GM18520 (cell line): ENCODE measurements at regions not wholly inside any gene's neighbourhood (a gene's known extent, or its start where the extent isn't known, plus 50 kb on each side); places are given as distances from the start of the nearest gene placed in this dataset.

Source experiments
- ATAC-seq: cut with Tn5 transposase; IDR thresholded peaks from one replicate; pipeline ENCODE4 v1.9.1; 2021; ENCODE audit not compliant: unreplicated experiment

DNA sequence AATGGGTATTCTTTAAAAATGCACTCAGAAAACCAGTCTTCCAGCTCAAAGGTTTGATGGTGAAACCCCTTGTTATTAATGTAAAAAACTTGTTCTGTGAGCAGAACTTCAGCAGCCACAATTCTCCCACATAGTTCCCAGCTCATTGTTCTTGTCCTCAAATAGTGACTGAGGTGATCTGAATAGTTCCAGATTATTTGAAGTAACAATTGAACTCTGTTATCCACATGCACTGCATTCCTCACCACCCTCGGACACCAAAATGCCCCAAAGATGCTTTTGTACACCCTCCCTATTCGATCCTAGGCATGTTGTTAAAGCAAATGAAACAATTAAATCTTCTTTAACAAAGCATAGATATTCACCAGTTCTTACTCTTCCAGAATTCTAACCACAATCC lies 2186.8 kb upstream of the CELF4 start:
- no peak for ATAC-seq

DNA sequence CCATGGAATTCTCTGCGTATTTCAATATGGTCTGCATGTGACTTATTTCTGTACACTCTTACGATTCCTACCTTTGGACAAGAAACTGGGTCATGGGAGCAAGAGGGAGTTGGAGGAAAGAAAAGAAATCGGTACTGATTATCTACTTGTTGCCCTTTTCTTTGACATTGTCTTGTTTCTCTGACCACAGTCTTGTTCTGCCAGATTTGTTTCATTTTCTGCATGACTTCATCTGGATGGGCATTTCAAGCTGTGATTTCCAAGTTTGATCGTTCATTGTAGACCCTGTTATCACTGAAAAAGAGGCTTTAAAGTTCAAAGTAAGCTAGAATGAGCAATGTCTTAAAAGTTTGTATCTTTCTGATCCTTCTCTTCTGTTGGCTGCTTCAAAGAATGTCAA lies 2186.3 kb upstream of the CELF4 start:
- ATAC-seq, result no peak

DNA sequence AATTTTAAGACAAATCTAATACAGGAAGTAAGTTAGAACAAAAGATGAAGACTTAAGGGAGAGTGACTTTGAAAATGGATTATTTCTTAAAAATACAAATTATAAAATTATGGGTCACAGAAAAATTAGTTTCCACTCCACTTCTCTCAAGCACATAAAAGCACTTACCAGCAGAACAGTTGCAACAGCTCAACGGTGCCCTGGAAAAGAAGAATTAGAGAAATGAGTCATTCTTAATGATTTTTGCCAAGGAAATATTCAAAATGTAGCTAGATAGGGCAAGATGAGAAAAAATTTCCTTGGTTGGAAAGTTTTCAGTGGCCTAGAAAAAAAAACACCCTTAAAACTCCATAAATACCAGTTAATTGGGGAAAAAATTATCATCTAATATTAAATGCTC lies 2185.6 kb upstream of the CELF4 start:
- no peak for ATAC-seq

DNA sequence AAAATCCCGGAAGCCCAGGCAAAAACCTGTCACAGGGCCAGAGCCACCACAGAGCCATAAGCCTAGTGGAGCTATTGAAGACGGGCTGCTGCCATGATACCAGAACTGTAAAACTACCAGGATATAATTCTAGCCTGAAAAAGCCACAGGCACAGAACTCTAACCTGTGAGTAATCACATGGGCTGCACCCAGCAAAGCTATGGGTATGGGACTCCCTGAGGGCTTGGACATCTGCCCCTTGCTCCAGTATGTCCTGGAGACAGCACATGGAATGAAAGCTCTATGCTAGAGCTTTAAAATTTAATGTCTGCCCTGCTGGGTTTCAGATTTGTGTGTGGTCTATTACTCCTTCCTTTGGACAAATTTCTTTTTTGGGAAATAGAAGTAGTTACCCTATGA lies 2183.6 kb upstream of the CELF4 start:
- no peak for ATAC-seq

DNA sequence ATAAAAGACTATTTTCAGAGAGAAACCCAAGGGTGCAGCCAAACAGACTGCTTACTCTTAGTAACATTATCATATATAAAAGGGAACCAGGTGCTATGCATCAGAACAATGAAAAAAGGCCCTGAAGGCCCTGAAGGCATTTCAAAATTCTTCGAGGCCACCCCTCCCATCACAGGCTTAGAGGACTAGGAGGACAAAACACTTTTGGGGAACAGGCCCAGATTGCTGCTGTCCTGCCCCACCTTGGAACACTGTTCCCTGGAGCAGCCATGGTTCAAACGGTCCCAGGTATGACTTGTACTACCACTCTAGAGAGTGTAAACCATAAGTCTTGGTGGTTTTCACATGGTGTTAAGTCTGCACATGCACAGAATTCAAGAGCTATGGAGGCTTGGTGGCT lies 2183.1 kb upstream of the CELF4 start:
- ATAC-seq, result no peak

DNA sequence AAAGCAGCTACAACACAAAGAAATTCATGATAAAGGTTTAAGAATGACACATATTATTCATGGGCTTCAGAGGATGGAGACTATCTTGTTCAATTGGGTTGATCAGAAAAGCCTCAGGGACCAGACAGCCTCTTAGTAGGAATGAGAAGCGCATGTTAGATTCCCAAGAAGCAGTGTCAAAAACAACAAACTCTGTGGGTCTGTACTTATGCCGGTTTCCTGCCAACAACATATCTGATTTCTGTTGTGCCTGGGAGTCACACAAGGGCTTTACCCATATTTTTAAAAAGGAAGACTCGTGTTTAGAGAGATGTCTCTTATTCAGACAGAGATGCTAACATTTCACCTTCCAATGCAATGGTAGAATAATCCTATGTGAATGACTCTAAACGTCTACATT lies 2180.6 kb upstream of the CELF4 start:
- ATAC-seq, result no peak

DNA sequence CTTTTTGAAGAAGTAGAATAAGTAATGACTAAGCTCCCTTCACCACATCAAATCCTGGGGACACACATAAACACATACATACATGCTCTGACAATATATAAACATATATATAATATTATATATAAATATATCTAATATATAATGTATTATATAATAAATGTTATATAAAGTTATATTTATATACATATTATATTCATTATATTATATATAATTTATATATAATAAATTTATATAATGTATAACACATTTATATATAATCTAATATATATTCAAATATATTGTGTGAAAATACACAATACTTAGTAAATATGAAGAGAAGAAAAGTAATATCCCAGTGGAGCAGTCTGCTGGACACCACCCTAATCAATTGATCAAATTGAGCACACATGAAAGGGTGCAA lies 2177.9 kb upstream of the CELF4 start:
- ATAC-seq, result no peak

DNA sequence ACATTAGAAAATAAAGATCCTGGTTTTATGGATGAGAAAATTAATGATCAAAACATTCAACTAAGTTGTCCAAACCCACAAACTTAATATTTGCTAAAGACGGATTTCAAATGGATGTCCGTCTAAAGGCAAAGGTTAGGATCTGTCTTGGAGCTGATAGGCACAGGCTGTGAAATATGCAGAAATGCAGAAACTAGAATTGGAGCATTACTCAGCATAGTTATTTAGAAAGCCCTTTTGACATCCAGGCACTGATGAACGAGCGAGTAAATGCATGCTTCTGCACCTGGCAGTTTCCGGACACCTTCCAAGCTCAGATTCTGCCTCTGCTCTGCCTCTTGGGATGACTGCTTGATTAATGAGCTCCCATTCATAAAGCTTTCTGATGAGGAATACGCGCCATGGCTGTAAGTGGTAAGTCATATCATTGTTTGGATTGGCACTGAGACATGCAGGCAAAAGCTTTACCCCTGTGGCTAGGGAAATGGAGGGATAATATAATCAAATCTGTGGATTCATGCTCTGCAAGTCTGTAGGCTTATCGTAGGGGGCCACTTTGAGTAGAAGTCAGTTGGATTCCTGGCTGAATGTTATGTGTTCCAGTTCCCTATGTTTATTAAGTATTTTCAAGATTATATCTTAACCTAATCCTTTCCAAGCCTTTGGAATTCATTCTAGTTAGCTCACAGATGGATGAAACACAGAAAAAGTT lies 2176.3 kb upstream of the CELF4 start:
- ATAC-seq, result no peak

DNA sequence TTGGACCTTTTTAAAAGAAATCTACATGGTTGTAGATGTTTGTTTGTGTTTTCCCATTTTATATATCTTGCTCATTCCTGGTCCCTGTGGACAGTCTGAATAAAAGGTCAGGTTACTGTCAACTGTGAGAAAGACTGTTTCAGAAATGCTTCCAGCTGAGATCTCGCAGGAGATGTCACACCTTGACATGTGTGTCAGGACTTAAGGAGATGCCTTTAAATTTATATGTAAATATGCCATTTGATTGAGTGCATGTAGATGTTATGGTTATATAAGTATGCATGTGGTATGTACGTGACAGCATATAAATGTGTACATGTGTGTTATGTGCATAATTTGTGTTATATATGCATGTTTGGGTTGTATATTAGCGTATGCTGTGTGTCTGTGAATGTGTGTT lies 2172.3 kb upstream of the CELF4 start:
- ATAC-seq, result no peak

DNA sequence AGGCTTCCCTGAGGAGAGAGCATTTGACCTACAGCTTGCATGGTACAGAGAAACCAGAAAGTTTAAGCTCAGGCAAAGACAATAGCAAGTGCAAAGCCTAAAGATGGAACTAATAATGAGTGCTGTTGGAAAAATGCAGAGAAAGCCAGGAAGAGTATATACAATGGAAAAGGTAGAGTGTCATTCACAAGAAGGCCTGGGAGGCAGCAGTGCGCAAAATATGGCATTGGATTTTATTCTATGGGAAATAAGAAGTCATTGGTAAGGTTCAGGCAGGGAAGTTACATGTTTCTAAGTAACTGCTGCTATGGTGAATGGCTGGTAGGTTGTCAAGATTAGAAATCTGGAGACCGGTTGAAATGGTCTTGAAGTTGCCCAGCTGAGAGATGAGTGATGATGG lies 2167.3 kb upstream of the CELF4 start:
- no peak for ATAC-seq

DNA sequence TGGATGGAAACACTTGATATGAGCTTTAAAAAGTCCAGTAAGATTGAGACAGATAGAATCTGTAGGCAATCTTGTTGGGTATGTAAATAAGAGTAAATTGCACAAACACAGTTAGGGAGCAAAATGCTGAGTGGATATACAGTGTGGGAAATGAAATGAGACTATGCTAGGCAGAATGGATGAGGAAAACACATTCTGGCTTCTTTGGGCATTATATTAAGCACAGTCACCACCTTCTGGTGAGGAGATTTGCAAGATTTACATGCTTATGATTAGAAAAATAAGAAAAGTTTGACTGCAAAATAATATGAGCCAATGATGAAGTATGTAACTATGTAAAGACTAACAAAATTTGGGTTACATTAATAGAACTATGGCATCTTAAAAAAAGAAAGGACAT lies 2165.0 kb upstream of the CELF4 start:
- no peak for ATAC-seq

DNA sequence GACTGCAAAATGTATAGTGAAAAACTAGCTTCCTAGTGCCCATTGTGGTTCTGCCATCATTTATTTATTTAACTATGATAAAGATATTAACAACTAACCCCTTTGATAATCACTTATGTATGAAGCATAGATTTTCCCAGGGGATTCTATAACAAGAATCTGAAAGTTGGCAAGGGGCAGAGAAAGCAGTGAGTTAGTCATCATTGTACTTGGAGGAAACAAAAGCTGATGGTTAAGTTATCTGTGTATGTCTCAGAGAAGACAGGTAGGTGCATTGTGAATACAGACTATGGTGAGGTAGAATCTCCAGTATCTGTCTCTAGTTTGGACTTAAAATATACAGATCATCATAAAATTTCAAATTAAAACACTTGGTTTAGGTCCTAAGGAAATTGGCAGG lies 2159.1 kb upstream of the CELF4 start:
- no peak for ATAC-seq

DNA sequence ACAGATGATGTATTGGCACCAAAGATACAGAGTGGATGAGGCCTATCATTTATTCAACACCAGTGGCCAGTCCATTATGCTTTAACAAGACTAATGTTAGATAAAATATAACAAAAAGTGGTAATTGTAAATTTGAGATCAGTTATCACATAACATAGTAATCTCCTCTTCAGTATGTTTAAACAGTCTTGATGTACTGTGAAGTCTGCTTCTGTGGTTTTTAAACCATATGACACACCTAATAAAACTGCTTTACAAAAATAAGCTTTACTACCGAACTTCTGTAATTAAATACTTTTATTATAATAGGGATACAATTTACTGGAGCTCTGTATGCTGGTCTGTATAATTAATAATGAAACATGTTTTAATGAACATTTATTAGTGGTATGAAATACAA lies 2156.1 kb upstream of the CELF4 start:
- no peak for ATAC-seq

DNA sequence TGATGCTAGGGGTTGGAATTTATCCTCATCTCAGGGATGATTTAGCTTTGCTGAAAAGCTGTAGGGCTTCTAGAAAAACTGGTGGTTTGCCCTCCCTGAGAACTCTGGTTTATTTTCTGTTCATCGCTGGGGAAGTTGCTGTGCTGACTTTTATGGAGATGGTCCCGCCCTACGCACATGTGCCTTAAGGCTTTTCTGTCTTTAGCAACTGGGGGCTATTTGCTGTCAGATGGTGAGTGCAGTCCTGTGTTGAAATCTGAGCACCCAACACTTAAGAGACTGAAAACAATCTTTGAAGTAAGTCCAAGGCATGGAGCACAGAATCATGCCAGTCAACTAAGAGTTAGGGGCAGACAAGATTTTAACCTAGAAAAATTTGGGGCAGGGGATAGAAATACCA lies 2148.4 kb upstream of the CELF4 start:
- ATAC-seq, result no peak

DNA sequence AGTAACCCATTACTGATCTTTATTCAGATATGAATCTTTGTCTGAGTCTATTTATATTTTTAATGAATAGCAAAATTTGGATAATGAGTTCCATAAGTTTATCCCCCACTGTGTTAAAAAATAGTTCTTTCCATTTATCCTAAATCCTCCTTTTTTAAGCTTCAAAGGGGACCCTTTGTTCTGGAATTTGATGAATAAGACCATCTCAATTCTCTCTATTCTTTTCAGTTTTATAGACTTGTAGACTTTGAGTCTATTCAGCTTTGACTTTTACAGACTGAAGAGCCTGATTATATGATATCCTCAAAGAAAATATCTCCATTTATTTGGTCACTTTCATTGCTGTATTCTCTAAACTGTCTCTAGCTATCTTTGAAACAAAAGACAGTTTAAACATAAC lies 2146.1 kb upstream of the CELF4 start:
- ATAC-seq, result no peak

DNA sequence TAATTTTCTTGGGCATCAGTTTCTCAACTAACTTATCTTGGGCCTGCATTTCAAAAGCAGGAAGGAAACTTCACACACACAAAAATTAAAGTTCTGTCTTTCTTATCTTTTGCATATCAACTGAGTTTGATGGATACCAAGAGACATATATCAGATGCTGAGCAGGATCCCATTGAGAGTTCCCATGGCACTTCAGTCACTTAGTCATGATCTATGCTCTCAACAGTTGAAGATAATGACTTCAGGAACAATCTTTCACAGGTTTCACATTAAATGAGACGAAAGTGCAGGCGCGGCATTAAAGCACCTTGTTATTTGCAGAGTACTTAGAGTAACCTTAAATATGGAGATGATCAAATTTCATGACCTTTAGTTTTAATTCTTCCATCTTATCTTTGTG lies 2139.8 kb upstream of the CELF4 start:
- no peak for ATAC-seq

DNA sequence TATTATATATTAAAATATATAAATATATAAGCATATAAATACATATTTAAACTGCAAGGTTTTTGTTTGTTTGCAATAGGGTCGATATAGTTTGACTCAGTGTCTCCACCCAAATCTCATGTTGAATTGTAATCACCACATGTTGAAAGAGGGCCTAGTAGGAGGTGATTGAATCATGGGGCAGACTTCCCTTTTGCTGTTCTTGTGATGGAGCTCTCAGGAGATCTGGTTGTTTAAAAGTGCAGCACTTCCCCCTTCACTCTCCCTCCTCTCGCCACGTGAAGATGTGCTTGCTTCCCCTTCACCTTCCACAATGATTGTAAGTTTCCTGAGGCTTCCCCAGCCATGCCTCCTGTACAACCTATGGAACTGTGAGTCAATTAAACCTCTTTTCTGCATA lies 2137.3 kb upstream of the CELF4 start:
- ATAC-seq, result no peak

DNA sequence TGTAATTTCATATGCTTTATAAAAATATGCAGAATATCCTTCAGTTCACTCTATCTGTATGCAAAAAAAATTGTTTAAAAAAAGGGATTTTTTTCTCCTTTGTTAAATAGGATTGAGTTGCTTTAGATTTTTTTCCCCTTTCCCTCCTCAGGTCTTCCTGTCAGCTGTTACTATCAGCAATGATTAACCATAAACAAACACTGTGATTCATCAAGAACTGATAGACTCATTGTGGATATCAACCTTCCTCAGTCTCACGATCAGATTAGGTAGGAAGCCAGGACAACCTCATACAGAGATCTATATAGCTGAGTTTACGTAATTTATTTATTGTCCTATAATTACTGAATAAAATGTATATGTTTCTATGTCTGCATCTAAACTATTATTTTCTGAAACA lies 2136.2 kb upstream of the CELF4 start:
- no peak for ATAC-seq

DNA sequence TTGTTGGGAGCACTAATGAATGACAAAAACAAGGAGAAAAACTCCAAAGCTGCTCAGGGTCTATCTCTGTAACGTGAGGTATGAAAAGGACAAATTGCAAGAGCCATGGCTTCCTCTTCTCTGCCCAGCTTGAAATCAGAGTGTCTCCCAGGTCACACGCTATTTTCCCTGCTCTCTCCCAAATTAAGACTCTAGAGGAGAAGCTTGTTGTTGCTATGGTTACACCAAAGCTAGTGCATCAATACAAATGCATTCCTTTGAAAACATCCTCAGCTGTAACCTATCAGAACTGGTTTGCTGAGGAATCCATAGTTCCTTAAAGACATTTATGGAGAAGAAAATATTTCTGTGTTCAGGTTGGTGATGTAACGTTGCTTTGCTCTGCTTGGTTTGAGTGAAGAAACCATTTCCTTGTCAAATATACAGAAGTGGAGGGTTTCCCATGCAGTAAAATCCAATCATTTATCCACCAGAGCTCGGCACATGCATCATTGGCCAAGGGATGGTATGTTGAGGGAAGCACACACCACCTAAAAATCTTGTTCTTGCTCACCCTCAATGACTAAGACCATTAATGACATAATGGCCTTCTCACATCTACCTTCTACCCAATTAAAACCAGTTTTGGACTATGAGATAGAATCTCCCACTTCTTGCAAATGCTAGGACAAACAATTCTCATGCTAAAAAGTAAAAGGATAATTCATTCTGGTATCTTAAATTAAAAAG lies 2135.6 kb upstream of the CELF4 start:
- no peak for ATAC-seq

DNA sequence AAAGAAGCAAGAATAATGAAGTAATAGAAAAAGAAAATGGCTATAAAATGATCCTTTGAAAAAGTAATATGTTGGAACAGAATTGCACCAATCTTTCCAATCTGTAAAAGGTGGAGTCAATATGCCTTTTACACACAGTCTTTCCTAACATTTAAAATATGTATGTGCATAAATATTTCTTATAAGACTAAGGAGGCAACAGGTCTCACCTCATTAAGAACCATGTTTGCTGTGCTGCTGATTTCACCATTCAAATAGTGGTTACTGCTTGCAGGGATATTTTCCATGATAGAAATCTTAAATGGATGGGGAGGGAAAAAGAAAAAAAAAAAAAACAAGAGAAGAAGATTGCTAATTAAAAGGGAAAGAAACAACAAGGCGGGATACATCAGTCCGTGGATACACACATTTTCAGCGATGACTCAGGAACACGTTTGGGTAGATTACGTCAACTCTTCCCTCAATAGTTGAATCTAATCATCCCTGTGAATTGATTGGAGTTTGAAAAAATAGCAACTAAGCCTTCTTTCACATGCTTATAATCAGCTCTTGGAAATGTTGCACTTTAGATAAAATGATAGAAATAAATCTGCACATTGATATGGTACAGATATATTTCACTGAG lies 2133.9 kb upstream of the CELF4 start:
- no peak for ATAC-seq

DNA sequence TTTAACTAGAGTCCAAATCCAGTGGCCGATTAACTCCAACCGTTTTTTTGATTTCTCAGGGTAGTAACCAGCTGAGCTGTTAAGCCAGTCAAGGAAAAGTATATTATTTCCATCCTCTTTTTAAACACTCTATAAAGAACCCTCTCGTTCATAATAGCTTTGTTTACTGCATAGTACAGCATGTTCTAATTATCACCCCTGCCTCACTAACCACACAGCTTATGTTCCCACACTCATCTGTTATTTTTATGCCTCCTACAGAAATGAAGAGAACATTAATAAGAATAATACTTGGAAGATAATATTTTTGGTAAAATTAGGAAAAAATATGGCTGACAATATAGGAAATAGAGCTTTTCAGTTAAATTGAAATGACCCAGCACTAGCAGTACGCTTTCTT lies 2132.8 kb upstream of the CELF4 start:
- no peak for ATAC-seq

DNA sequence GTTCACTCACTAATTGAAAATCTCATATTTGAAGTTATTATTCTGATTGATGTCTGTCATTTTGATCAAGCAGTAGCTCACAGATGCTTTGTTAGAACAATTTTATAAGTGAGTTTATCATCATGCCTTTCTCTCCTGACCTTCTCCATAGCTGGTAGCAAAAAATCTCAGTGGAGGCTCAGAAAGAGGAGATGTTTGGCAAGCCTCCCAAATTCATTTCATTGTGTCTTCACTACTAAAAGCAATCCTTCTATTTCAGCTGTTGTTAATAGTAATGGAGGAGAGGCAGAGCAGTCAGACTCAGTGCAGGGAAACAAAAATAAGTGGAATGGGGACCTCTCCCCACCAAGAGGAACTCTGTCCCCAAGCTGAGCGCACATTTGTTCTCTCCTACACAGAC lies 2127.8 kb upstream of the CELF4 start:
- no peak for ATAC-seq
